Activated CD8-positive, alpha-beta T cell treated with anti-CD3 and anti-CD28 coated beads for 36 hours (primary cell): ENCODE measurements at regions not wholly inside any gene's neighbourhood (a gene's known extent, or its start where the extent isn't known, plus 50 kb on each side); places are given as distances from the start of the nearest gene placed in this dataset.
"Not testable (repeated sequence)": the region's sequence is repeated elsewhere in the genome, so short reads cannot be mapped to it uniquely, and the experiment has no call there.

ENCODE experiments used
- ATAC-seq: fragments of 200-7000 bp; cut with Tn5 transposase; one replicate; pipeline ENCODE4 v1.10.0; 2021; ENCODE audit warnings: mild to moderate bottlenecking, moderate library complexity
- CTCF ChIA-PET: fragments of 350-600 bp; sonication (Branson Sonifier 250); formaldehyde crosslinking; loops from one replicate; lab custom pipeline; 2021; ENCODE audit warnings: antibody characterized with exemption; lab: Charles Lee
- POLR2A ChIA-PET: fragments of 350-600 bp; sonication (Branson Sonifier 250); formaldehyde crosslinking; loops from one replicate; lab custom pipeline; 2021; ENCODE audit warnings: antibody characterized with exemption; lab: Charles Lee
- DNase-seq: peaks from one replicate; pipeline ENCODE4 v3.0.0-alpha.2; 2020
- H3K27ac Mint-ChIP-seq: one replicate; pipeline ENCODE4 v1.8.0; 2021; ENCODE audit warnings: mild to moderate bottlenecking, mixed read lengths
- H3K27me3 Mint-ChIP-seq: one replicate; pipeline ENCODE4 v1.8.0; 2021; ENCODE audit warnings: mixed read lengths
- H3K36me3 Mint-ChIP-seq: one replicate; pipeline ENCODE4 v1.8.0; 2021; ENCODE audit warnings: low read depth, mixed read lengths
- H3K4me1 Mint-ChIP-seq: one replicate; pipeline ENCODE4 v1.8.0; 2021; ENCODE audit warnings: low read depth, mixed read lengths
- H3K4me3 Mint-ChIP-seq: one replicate; pipeline ENCODE4 v1.8.0; 2021; ENCODE audit warnings: mild to moderate bottlenecking, moderate library complexity, mixed read lengths
- H3K9me3 Mint-ChIP-seq: one replicate; pipeline ENCODE4 v1.8.0; 2021; ENCODE audit warnings: mixed read lengths
- CTCF ChIP-seq: fragments of 200-600 bp; IDR thresholded peaks from one replicate; pipeline ENCODE4 v1.8.0; 2022; ENCODE audit warnings: antibody characterized with exemption, mild to moderate bottlenecking
- intact Hi-C: fragments of 100-400 bp; cut with micrococcal nuclease; formaldehyde crosslinking; loops from one replicate; pipeline ENCODE4 v1.10.0; 2022

GRCh38 chr14:87387806-87388205 is 605.2 kb downstream of the GALC start:
- DNase-seq (no peak), ATAC-seq (no peak)
- Mint-ChIP-seq H3K27me3 (no peaks in the 10 kb centered on the region), H3K9me3 (peaks cover 7% of the 10 kb centered on the region), H3K36me3 (no peaks in the 10 kb centered on the region), H3K4me1 (no peaks in the 10 kb centered on the region), H3K4me3 (no peak overlapping the region), H3K27ac (no peak overlapping the region)
- CTCF ChIA-PET: no interaction called here
- intact Hi-C loops: no loop called here
- no peak for TF ChIP-seq CTCF
- POLR2A ChIA-PET: no interaction called here

- Mint-ChIP-seq H3K4me1 (no peaks in the 10 kb centered on the region), H3K27me3 (no peaks in the 10 kb centered on the region), H3K36me3 (no peaks in the 10 kb centered on the region), H3K4me3 (no peak overlapping the region), H3K9me3 (peaks cover 8% of the 10 kb centered on the region), H3K27ac (no peak overlapping the region)
- POLR2A ChIA-PET: no interaction called here
- no peak for ATAC-seq
- no peak for DNase-seq
- CTCF ChIA-PET: no interaction called here
- TF ChIP-seq CTCF: no peak
- intact Hi-C loops: no loop called here
Observed at GRCh38 chr14:87386524-87386923, 606.5 kb downstream of the GALC start.

- H3K27ac Mint-ChIP-seq: no peak overlapping the region
- ChIA-PET CTCF (no interaction called here), POLR2A (no interaction called here)
- intact Hi-C loops: no loop called here
- no peaks in the 10 kb centered on the region for H3K36me3 Mint-ChIP-seq
- H3K4me1 Mint-ChIP-seq: no peaks in the 10 kb centered on the region
- H3K9me3 Mint-ChIP-seq: peaks cover 5% of the 10 kb centered on the region
- no peak overlapping the region for H3K4me3 Mint-ChIP-seq
- no peak for ATAC-seq
- no peak for DNase-seq
- TF ChIP-seq CTCF: no peak
- no peaks in the 10 kb centered on the region for H3K27me3 Mint-ChIP-seq
Observed at GRCh38 chr14:87380054-87380453, 612.9 kb downstream of the GALC start.

GRCh38 chr14:87368751-87369150 is 624.2 kb downstream of the GALC start:
- Mint-ChIP-seq H3K27me3 (no peaks in the 10 kb centered on the region), H3K4me3 (no peak overlapping the region), H3K4me1 (no peaks in the 10 kb centered on the region), H3K36me3 (no peaks in the 10 kb centered on the region), H3K27ac (no peak overlapping the region), H3K9me3 (no peaks in the 10 kb centered on the region)
- no peak for DNase-seq
- ATAC-seq: no peak
- no peak for TF ChIP-seq CTCF
- CTCF ChIA-PET: no interaction called here
- intact Hi-C loops: no loop called here
- POLR2A ChIA-PET: no interaction called here

GRCh38 chr14:87360246-87360645 is 632.7 kb downstream of the GALC start:
- H3K27me3 Mint-ChIP-seq, H3K27ac Mint-ChIP-seq, POLR2A ChIA-PET, intact Hi-C loops, H3K9me3 Mint-ChIP-seq, CTCF ChIA-PET, ATAC-seq, H3K4me3 Mint-ChIP-seq, H3K4me1 Mint-ChIP-seq, H3K36me3 Mint-ChIP-seq, DNase-seq: not testable (repeated sequence)

GRCh38 chr14:87351007-87351406 is 642.0 kb downstream of the GALC start:
- TF ChIP-seq CTCF: no peak
- H3K4me1 Mint-ChIP-seq: no peaks in the 10 kb centered on the region
- no peaks in the 10 kb centered on the region for H3K36me3 Mint-ChIP-seq
- H3K4me3 Mint-ChIP-seq: no peak overlapping the region
- POLR2A ChIA-PET: no interaction called here
- no peak for DNase-seq
- no peak overlapping the region for H3K27ac Mint-ChIP-seq
- intact Hi-C loops: no loop called here
- CTCF ChIA-PET: no interaction called here
- no peak for ATAC-seq
- peaks cover 3% of the 10 kb centered on the region for H3K9me3 Mint-ChIP-seq
- H3K27me3 Mint-ChIP-seq: no peaks in the 10 kb centered on the region
